ENCODE measurements at regions not wholly inside any gene's neighbourhood (a gene's known extent, or its start where the extent isn't known, plus 50 kb on each side); places are given as distances from the start of the nearest gene placed in this dataset.

DNA sequence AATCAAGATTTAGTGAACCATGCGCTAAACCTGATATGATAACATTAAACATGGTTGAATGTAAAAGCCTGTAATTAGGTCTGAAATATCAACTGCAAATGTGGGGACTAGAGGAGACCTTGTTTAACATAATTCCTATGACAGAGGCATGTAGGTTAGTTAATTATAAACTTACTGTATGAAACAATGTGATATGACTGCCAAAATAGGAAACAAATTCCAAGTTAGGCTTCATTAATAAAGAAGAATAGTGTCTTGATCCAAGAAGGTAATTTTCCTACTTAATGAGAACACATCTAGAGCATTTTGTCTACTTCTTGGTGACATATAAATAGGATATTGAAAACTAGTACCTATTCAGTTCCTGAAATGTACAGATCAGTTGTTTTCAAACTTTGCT, 136.2 kb upstream of the TARS1 start:
- intact Hi-C loops (cut with DNase I; ENCODE audit: low total_unique reads), result no loop called here
- H3K27me3 ChIP-seq, result no peaks in the 10 kb centered on the region
- DNase-seq, result no peak
- TF ChIP-seq, protein P1, sequence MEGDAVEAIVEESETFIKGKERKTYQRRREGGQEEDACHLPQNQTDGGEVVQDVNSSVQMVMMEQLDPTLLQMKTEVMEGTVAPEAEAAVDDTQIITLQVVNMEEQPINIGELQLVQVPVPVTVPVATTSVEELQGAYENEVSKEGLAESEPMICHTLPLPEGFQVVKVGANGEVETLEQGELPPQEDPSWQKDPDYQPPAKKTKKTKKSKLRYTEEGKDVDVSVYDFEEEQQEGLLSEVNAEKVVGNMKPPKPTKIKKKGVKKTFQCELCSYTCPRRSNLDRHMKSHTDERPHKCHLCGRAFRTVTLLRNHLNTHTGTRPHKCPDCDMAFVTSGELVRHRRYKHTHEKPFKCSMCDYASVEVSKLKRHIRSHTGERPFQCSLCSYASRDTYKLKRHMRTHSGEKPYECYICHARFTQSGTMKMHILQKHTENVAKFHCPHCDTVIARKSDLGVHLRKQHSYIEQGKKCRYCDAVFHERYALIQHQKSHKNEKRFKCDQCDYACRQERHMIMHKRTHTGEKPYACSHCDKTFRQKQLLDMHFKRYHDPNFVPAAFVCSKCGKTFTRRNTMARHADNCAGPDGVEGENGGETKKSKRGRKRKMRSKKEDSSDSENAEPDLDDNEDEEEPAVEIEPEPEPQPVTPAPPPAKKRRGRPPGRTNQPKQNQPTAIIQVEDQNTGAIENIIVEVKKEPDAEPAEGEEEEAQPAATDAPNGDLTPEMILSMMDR (IDR thresholded peaks at IDR 0.05), result no peak
- no peaks in the 10 kb centered on the region for H3K9me3 ChIP-seq
- H3K36me3 ChIP-seq, result no peaks in the 10 kb centered on the region
- peaks cover 0 to 43% (median 6%) of the 10 kb centered on the region in 4 donors for H3K4me1 ChIP-seq
- no peak overlapping the region for H3K4me3 ChIP-seq
- H3K27ac ChIP-seq, result no peak overlapping the region

DNA sequence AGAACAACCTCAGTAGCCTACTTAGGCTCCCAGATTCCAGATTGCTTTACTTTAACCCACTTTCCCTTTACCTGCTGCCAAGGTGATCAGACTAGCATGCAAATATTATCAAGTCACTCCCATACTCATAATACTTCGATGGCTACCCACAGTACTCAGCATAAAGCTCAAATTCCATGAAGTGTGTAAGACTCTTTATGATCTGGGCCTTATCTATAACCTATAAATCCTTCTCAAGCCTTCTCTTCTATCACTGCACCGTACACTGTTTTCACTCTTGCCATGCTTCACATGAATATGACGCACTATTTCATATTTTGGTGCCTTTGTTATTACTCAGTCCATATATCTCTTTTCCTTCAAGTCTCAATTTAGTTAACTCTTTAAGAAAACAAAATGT, 135.2 kb upstream of the TARS1 start:
- TF ChIP-seq, protein P1 (IDR thresholded peaks at IDR 0.05), result no peak
- Histone ChIP-seq H3K36me3 (no peaks in the 10 kb centered on the region), H3K4me3 (no peak overlapping the region), H3K9me3 (no peaks in the 10 kb centered on the region), H3K27me3 (no peaks in the 10 kb centered on the region), H3K4me1 (peaks cover 0 to 36% (median 6%) of the 10 kb centered on the region in 4 donors), H3K27ac (no peak overlapping the region)
- intact Hi-C loops (cut with DNase I; ENCODE audit: low total_unique reads), result no loop called here
- DNase-seq, result no peak

DNA sequence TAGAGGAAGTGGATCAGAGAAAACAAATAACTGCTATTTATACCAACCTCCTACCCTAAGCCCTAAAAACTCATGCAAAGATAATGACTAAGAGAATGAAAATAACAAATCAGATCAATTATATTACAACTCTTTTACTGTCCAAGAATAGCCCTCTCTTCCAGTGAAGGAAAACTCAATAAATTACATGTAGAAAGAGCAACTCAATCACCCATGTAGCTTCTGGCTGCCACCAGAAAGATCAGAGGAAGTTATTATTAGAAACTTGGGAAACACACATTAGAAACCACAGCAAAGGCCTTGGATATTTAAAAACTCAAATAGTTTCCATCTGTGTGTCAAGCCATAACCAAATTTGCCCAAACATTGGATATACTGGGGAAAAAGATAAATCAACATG, 134.0 kb upstream of the TARS1 start:
- Histone ChIP-seq H3K27ac (peak overlapping the region in 1 of 2 donors; percentile 54), H3K36me3 (no peaks in the 10 kb centered on the region), H3K9me3 (no peaks in the 10 kb centered on the region), H3K27me3 (no peaks in the 10 kb centered on the region), H3K4me1 (peaks cover 0 to 35% (median 6%) of the 10 kb centered on the region in 4 donors), H3K4me3 (no peak overlapping the region)
- no peak for DNase-seq
- intact Hi-C loops (cut with DNase I; ENCODE audit: low total_unique reads), result no loop called here
- TF ChIP-seq, protein P1 (IDR thresholded peaks at IDR 0.05), result no peak

DNA sequence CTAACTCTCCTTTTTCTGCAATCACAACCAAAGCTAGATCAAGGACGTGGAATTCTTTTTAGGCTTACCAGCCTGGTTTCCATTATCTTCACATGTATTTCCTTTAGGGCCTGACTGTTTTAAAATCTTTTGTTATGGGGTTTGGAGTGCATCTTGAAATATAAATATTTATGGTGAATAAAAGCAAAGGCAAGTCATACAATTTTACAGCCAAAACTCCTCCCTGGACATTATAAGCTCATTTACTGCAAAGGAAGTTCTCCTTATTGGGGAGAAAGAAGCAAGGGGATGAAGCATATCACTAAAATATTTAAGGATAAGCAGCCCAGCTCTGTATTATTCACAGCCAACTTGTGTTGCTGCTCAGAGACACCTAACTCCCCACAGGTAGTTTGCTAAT, 132.2 kb upstream of the TARS1 start:
- DNase-seq, result no peak
- no peaks in the 10 kb centered on the region for H3K36me3 ChIP-seq
- H3K4me3 ChIP-seq, result no peak overlapping the region
- TF ChIP-seq, protein P1 (IDR thresholded peaks at IDR 0.05), result no peak
- intact Hi-C loops (cut with DNase I; ENCODE audit: low total_unique reads), result no loop called here
- no peaks in the 10 kb centered on the region for H3K9me3 ChIP-seq
- H3K27ac ChIP-seq, result no peak overlapping the region
- peaks cover 0 to 45% (median 6%) of the 10 kb centered on the region in 4 donors for H3K4me1 ChIP-seq
- no peaks in the 10 kb centered on the region for H3K27me3 ChIP-seq

DNA sequence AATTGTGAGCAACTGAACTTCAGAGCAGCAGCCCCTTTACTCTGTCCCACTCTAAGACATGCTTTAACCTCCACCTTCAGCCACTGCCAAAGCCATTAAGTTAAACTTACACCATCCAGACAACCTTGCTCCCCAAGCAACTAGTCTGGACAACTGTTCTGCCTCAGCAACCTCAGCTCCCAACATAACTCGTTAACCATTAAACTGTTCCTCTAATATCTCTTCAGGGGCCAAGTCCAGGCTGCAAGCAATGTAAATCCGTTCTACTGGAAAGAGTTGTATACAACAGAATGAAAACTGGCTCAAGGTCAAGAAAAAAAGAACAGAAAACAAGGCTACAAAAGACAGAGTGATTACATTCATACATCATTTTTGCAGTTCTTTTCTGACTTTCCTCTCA, 131.7 kb upstream of the TARS1 start:
- Histone ChIP-seq H3K36me3 (no peaks in the 10 kb centered on the region), H3K9me3 (no peaks in the 10 kb centered on the region), H3K27me3 (no peaks in the 10 kb centered on the region), H3K4me3 (no peak overlapping the region), H3K4me1 (peaks cover 0 to 46% (median 6%) of the 10 kb centered on the region in 4 donors), H3K27ac (no peak overlapping the region)
- DNase-seq, result no peak
- intact Hi-C loops (cut with DNase I; ENCODE audit: low total_unique reads), result no loop called here
- TF ChIP-seq, protein P1 (IDR thresholded peaks at IDR 0.05), result no peak
